H1 (cell line): ENCODE measurements at regions not wholly inside any gene's neighbourhood (a gene's known extent, or its start where the extent isn't known, plus 50 kb on each side); places are given as distances from the start of the nearest gene placed in this dataset.

Experiments used
- BCL11A ChIP-seq, 2 experiments: IDR thresholded peaks; one replicate each; pipeline ENCODE4 v1.6.1; 2011; ENCODE audit warnings: low read depth in 2 of 2, low read length in 2 of 2, mild to moderate bottlenecking in 2 of 2
- CREB1 ChIP-seq: IDR thresholded peaks from 2 replicates; pipeline ENCODE4 v1.6.1; 2012; ENCODE audit warnings: inconsistent platforms
- CTCF ChIP-seq, 3 experiments: IDR thresholded peaks; 1 replicate in 2 of 3; 2 replicates in 1 of 3; pipeline versions ENCODE4 v1.5.1 to v1.6.1; 2011; ENCODE audit warnings: low read length in 3 of 3, mild to moderate bottlenecking in 3 of 3, inconsistent platforms in 2 of 3, low read depth in 1 of 3, moderate library complexity in 1 of 3; ENCODE audit not compliant: insufficient read depth in 1 of 3; ENCODE audit errors: control extremely low read depth in 1 of 3
- EZH2 ChIP-seq: fragments of 200-600 bp; sonication (generic); IDR thresholded peaks from 2 replicates; pipeline ENCODE4 v1.7.1; 2012; ENCODE audit warnings: low read depth, mild to moderate bottlenecking, moderate library complexity, low read length, inconsistent platforms; ENCODE audit not compliant: severe bottlenecking
- KDM5A ChIP-seq: fragments of 200-600 bp; IDR thresholded peaks from 2 replicates; pipeline ENCODE4 v1.7.1; 2012; ENCODE audit warnings: mild to moderate bottlenecking, low read length, inconsistent platforms, mixed read lengths
- MAX ChIP-seq: IDR thresholded peaks from 2 replicates; pipeline ENCODE4 v1.6.1; 2012; ENCODE audit warnings: inconsistent platforms
- POLR2AphosphoS5 ChIP-seq: IDR thresholded peaks from 2 replicates; pipeline ENCODE4 v1.6.1; 2011; ENCODE audit warnings: low read depth, low read length
- RAD21 ChIP-seq, 2 experiments: IDR thresholded peaks in 1 of 2; conservative IDR thresholded peaks in 1 of 2; 2 replicates each; pipeline ENCODE4 v1.6.1; 2011; ENCODE audit warnings: low read depth in 2 of 2, low read length in 2 of 2, improper control_type of control experiment in 1 of 2, inconsistent platforms in 1 of 2, mild to moderate bottlenecking in 1 of 2, moderate library complexity in 1 of 2
- RBBP5 ChIP-seq: IDR thresholded peaks from 2 replicates; pipeline ENCODE4 v1.7.1; 2012; ENCODE audit warnings: low read depth, mild to moderate bottlenecking, inconsistent platforms, low read length, moderate library complexity, borderline replicate concordance
- SRF ChIP-seq: IDR thresholded peaks from 2 replicates; pipeline ENCODE4 v1.6.1; 2011; ENCODE audit warnings: mild to moderate bottlenecking, low read depth, low read length, moderate library complexity
- TEAD4 ChIP-seq: IDR thresholded peaks from 2 replicates; pipeline ENCODE4 v1.6.1; 2012; ENCODE audit warnings: low read depth, low read length, inconsistent platforms, mixed read lengths

- TF ChIP-seq RBBP5 (no peak), CTCF (IDR thresholded peaks at IDR 0.05; ENCODE audit: control extremely low read depth in 1 of 3, insufficient read depth in 1 of 3, low read depth in 1 of 3, low read length in 3 of 3) (no peak), SRF (no peak), CREB1 (no peak), EZH2 (no peak), TEAD4 (no peak), KDM5A (no peak), POLR2AphosphoS5 (no peak), BCL11A (IDR thresholded peaks at IDR 0.05; ENCODE audit: low read depth in 2 of 2, low read length in 2 of 2) (no peak), RAD21 (IDR thresholded peaks at IDR 0.05 in 1 of 2, conservative IDR thresholded peaks at IDR 0.05 in 1 of 2; ENCODE audit: low read depth in 2 of 2, low read length in 2 of 2) (no peak), MAX (no peak)
Observed at GRCh38 chr18:73249030-73249429, 381.2 kb upstream of the NETO1 start.
